SU-DHL-6 (cell line): ENCODE measurements at regions not wholly inside any gene's neighbourhood (a gene's known extent, or its start where the extent isn't known, plus 50 kb on each side); places are given as distances from the start of the nearest gene placed in this dataset.

Source experiments
- H2AFZ ChIP-seq: fragments of 200-600 bp; sonication (generic); 2 replicates; pipeline ENCODE4 v1.6.1; 2014; ENCODE audit warnings: low read depth, mild to moderate bottlenecking, moderate library complexity, mixed read lengths, antibody characterized with exemption, low read length; ENCODE audit not compliant: severe bottlenecking
- H3F3A ChIP-seq: fragments of 200-600 bp; shearing (Covaris generic); 2 replicates; pipeline ENCODE4 v1.6.0; 2016; ENCODE audit warnings: antibody characterized with exemption, mild to moderate bottlenecking; ENCODE audit not compliant: insufficient read depth
- H3K27ac ChIP-seq: fragments of 200-600 bp; sonication (generic); 2 replicates; pipeline ENCODE4 v1.5.1; 2016; ENCODE audit warnings: low read depth, mild to moderate bottlenecking, low read length, moderate library complexity, mixed read lengths
- H3K27me3 ChIP-seq: fragments of 200-600 bp; sonication (generic), shearing (Covaris generic); 2 replicates; pipeline ENCODE4 v1.6.0; 2014; ENCODE audit warnings: mild to moderate bottlenecking, low read length
- H3K36me3 ChIP-seq: fragments of 200-600 bp; sonication (generic); 2 replicates; pipeline ENCODE4 v1.6.1; 2014; ENCODE audit warnings: mild to moderate bottlenecking, low read length, mixed read lengths
- H3K4me2 ChIP-seq: fragments of 300-600, 200-600 bp; shearing (Covaris generic), sonication (generic); 2 replicates; pipeline ENCODE4 v1.6.0; 2014; ENCODE audit warnings: low read length, low read depth, mild to moderate bottlenecking; ENCODE audit not compliant: poor library complexity, severe bottlenecking
- H3K4me3 ChIP-seq: fragments of 200-600 bp; sonication (generic); 2 replicates; pipeline ENCODE4 v1.5.1; 2014; ENCODE audit warnings: antibody characterized with exemption, low read length, mild to moderate bottlenecking, mixed read lengths; ENCODE audit not compliant: insufficient read depth, poor library complexity, severe bottlenecking
- H3K79me2 ChIP-seq: fragments of 200-600 bp; sonication (generic); 2 replicates; pipeline ENCODE4 v1.6.1; 2014; ENCODE audit warnings: mild to moderate bottlenecking, low read length, moderate library complexity; ENCODE audit not compliant: insufficient read depth
- H3K9ac ChIP-seq: fragments of 200-600 bp; sonication (generic); 2 replicates; pipeline ENCODE4 v1.7.0; 2014; ENCODE audit warnings: mild to moderate bottlenecking, low read length
- H3K9me2 ChIP-seq: fragments of 200-600 bp; sonication (generic); replicated peaks from 2 replicates; pipeline ENCODE4 v1.6.1; 2014; ENCODE audit warnings: low read length; ENCODE audit not compliant: insufficient read depth
- H3K9me3 ChIP-seq: fragments of 200-600 bp; sonication (generic); 2 replicates; pipeline ENCODE4 v1.6.1; 2014; ENCODE audit warnings: low read length, mixed read lengths; ENCODE audit not compliant: insufficient read depth
- H4K20me1 ChIP-seq: fragments of 200-600 bp; sonication (generic); 2 replicates; pipeline ENCODE4 v1.6.1; 2014; ENCODE audit warnings: low read depth, mild to moderate bottlenecking, antibody characterized with exemption, low read length, moderate library complexity, mixed read lengths
- EZH2phosphoT487 ChIP-seq: fragments of 200-600 bp; sonication (generic), shearing (Covaris generic); conservative IDR thresholded peaks from 2 replicates; pipeline ENCODE4 v1.6.1; 2018; ENCODE audit warnings: mild to moderate bottlenecking, antibody characterized with exemption, low read length, moderate library complexity, mixed read lengths
- TF ChIP-seq, protein P1 (sequence below): fragments of 200-600 bp; sonication (generic); IDR thresholded peaks from one replicate; pipeline ENCODE4 v1.5.1; 2017; ENCODE audit warnings: antibody characterized with exemption, mild to moderate bottlenecking, low read length, moderate library complexity; ENCODE audit not compliant: insufficient read depth, poor library complexity, severe bottlenecking

DNA sequence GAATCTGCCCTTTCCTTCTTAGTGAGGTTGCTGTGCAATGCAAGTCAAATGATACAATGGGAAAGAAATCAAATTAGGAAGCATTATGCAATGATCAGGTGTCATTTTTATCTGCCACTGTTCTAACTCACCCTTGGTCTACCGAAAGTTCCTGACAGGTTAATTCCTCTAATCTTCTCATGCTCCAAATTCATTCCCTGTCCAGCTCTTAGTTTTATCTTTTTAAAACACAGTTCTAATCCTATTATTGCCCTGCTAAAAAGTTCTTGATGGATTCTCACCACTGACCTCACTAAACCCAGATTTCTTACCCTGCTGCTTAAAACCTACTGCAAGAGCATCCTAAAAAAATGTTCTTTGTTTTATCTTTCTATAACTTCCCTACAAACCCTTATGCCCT is 1000.9 kb downstream of the CDH18 start:
- no peak overlapping the region for H3K27ac ChIP-seq
- H3K9me2 ChIP-seq: no peaks in the 10 kb centered on the region
- no peak overlapping the region for H3K9ac ChIP-seq
- 0 out of 2 replicates have a peak, but pooled peaks cover 4% of the 10 kb centered on the region for H3K9me3 ChIP-seq
- H2AFZ ChIP-seq: peak overlapping the region; percentile 77
- H4K20me1 ChIP-seq: no peaks in the 10 kb centered on the region
- H3F3A ChIP-seq: no peaks in the 10 kb centered on the region
- H3K36me3 ChIP-seq: no peaks in the 10 kb centered on the region
- no peak overlapping the region for H3K4me3 ChIP-seq
- TF ChIP-seq EZH2phosphoT487: no peak
- TF ChIP-seq, protein P1, sequence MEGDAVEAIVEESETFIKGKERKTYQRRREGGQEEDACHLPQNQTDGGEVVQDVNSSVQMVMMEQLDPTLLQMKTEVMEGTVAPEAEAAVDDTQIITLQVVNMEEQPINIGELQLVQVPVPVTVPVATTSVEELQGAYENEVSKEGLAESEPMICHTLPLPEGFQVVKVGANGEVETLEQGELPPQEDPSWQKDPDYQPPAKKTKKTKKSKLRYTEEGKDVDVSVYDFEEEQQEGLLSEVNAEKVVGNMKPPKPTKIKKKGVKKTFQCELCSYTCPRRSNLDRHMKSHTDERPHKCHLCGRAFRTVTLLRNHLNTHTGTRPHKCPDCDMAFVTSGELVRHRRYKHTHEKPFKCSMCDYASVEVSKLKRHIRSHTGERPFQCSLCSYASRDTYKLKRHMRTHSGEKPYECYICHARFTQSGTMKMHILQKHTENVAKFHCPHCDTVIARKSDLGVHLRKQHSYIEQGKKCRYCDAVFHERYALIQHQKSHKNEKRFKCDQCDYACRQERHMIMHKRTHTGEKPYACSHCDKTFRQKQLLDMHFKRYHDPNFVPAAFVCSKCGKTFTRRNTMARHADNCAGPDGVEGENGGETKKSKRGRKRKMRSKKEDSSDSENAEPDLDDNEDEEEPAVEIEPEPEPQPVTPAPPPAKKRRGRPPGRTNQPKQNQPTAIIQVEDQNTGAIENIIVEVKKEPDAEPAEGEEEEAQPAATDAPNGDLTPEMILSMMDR: no peak
- H3K27me3 ChIP-seq: no peaks in the 10 kb centered on the region
- no peak overlapping the region for H3K4me2 ChIP-seq
- H3K79me2 ChIP-seq: no peaks in the 10 kb centered on the region

DNA sequence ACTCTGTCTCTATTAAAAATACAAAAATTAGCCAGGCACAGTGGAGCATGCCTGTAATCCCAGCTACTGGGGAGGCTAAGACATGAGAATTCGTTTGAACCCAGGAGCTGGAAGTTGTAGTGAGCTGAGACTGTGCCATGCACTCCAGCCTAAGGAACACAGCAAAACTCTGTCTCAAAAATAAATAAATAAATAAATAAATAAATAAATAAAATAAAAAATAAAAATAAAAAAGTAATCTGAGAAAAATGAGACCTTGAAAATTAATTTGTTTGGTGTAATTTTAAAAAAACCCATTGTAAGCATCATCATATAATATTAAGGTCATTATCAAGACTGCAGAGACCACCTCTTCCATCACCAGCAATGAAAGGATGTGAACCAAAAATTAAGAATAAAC is 997.1 kb downstream of the CDH18 start:
- Histone ChIP-seq H2AFZ (peak overlapping the region; percentile 61), H3K27ac (no peak overlapping the region), H3K4me2 (no peak overlapping the region), H4K20me1 (no peaks in the 10 kb centered on the region), H3K9me3 (no peaks in the 10 kb centered on the region), H3K36me3 (no peaks in the 10 kb centered on the region), H3K79me2 (no peaks in the 10 kb centered on the region), H3K4me3 (no peak overlapping the region), H3K9ac (no peak overlapping the region), H3K9me2 (no peaks in the 10 kb centered on the region), H3F3A (no peaks in the 10 kb centered on the region), H3K27me3 (no peaks in the 10 kb centered on the region)
- TF ChIP-seq EZH2phosphoT487: no peak
- TF ChIP-seq, protein P1: no peak

DNA sequence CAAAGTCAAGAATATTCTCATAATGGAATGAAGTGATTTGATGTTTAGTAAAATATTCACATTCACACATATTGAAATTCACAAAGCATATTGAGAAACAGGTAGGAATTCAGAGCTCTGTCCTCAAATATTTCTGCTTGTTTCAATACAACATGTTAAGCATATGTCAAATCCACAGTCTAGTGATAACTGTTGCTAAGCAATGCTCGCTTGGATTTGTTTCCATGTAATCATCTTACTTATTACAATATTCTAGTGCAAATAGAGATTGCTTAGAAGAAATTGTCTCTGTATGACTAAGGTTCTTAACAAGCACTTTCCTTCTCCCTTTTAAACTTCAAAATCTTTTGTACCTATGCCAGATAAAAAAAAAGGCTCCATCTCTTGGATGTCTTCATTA is 995.7 kb downstream of the CDH18 start:
- no peaks in the 10 kb centered on the region for H3K79me2 ChIP-seq

More for the DNA sequence above, 995.7 kb downstream of the CDH18 start:
- Histone ChIP-seq H3K9me2 (no peaks in the 10 kb centered on the region), H2AFZ (peak overlapping the region; percentile 36), H4K20me1 (no peaks in the 10 kb centered on the region), H3F3A (no peaks in the 10 kb centered on the region), H3K36me3 (no peaks in the 10 kb centered on the region), H3K4me3 (no peak overlapping the region), H3K9me3 (no peaks in the 10 kb centered on the region), H3K9ac (no peak overlapping the region), H3K4me2 (no peak overlapping the region), H3K27ac (no peak overlapping the region), H3K27me3 (no peaks in the 10 kb centered on the region)
- no peak for TF ChIP-seq EZH2phosphoT487
- TF ChIP-seq, protein P1: no peak
